ENCODE measurements at regions not wholly inside any gene's neighbourhood (a gene's known extent, or its start where the extent isn't known, plus 50 kb on each side); places are given as distances from the start of the nearest gene placed in this dataset.
A peak's percentile ranks its signal among the peaks of the same experiment; 100 is the strongest.

DNA sequence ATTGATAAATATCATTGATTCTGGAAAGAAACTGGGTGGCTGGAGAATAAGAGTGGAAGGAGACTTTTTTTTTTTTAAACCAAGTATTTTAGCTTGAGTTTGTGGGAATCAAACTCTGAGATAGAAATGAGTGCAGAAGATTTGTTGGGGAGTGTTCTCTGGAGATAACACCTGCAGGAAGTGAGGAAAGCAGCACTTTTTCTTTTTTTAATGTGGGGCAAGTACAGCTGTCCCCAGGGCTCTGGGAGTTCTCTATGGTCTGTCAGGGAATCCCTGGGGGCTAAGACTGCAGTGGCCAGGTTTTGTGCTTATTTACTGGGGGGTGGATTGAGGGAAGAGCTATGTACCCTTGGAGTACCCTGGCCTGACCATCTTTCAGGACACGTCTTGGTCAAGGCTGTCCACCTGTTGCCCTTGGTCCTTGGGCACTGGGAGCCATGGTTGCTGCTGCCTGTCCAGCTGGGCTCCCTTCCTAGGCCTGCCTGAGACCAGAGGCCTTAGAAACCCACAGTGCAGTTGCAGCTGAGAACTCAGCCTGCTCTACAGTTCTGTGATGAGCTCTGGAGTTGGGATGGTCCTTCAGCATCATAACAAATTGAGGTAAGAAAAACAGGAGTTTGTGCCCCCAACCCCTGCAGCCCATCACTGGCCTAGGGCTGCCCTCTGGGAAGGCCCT lies 85.8 kb downstream of the PHAX start:
- Mint-ChIP-seq H3K27me3 (ENCODE audit: insufficient read depth) (peaks cover 9% of the 10 kb centered on the region), H3K4me1 (ENCODE audit: low read depth) (no peaks in the 10 kb centered on the region), H3K36me3 (ENCODE audit: low read depth) (no peaks in the 10 kb centered on the region), H3K9me3 (no peaks in the 10 kb centered on the region), H3K4me3 (no peak overlapping the region), H3K27ac (no peak overlapping the region)
- TF ChIP-seq, protein P1, sequence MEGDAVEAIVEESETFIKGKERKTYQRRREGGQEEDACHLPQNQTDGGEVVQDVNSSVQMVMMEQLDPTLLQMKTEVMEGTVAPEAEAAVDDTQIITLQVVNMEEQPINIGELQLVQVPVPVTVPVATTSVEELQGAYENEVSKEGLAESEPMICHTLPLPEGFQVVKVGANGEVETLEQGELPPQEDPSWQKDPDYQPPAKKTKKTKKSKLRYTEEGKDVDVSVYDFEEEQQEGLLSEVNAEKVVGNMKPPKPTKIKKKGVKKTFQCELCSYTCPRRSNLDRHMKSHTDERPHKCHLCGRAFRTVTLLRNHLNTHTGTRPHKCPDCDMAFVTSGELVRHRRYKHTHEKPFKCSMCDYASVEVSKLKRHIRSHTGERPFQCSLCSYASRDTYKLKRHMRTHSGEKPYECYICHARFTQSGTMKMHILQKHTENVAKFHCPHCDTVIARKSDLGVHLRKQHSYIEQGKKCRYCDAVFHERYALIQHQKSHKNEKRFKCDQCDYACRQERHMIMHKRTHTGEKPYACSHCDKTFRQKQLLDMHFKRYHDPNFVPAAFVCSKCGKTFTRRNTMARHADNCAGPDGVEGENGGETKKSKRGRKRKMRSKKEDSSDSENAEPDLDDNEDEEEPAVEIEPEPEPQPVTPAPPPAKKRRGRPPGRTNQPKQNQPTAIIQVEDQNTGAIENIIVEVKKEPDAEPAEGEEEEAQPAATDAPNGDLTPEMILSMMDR (IDR thresholded peaks at IDR 0.05) = no peak
- no peak for DNase-seq

DNA sequence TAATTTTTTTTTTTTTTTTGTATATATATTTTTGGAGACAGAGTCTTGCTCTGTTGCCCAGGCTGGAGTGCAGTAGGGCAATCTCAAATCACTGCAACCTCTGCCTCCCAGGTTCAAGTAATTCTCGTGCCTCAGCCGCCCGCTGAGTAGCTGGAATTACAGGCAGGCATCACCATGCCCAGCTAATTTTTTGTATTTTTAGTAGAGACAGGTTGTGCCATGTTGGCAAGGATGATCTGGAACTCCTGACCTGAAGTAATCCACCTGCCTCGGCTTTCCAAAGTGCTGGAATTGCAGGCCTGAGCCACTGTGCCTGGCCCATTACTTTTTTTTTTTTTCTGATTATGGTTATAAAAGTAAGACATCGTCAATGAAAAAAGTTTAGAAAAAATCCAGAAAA lies 84.0 kb upstream of the LMNB1 start:
- TF ChIP-seq, protein P1 (IDR thresholded peaks at IDR 0.05) = no peak
- Mint-ChIP-seq H3K27ac (no peak overlapping the region), H3K36me3 (ENCODE audit: low read depth) (no peaks in the 10 kb centered on the region), H3K27me3 (ENCODE audit: insufficient read depth) (peaks cover 4% of the 10 kb centered on the region; the same call in 1 of the 2 replicates), H3K9me3 (no peaks in the 10 kb centered on the region), H3K4me3 (no peak overlapping the region), H3K4me1 (ENCODE audit: low read depth) (peaks cover 16% of the 10 kb centered on the region)
- no peak for DNase-seq

DNA sequence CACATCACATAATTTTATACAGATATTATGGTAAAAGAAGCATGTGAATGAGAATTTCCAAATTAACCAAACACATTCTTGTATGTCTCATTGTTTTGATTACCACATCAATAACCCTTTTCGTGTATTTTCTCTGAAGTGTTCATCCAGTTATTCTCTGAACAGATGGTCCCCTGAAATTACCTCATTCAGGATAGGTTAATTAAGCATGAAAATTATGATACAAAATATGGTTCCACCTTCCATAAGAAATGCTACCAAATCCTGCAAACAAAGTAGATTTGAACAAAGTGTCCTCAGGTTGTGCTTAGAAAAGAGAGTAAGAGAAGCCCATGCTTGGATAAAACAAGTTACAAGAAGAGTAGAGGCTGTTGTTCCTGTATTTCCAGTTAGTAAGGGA lies 83.1 kb upstream of the LMNB1 start:
- Mint-ChIP-seq H3K27me3 (ENCODE audit: insufficient read depth) (peaks cover 4% of the 10 kb centered on the region; the same call in 1 of the 2 replicates), H3K4me3 (no peak overlapping the region), H3K27ac (no peak overlapping the region), H3K36me3 (ENCODE audit: low read depth) (no peaks in the 10 kb centered on the region), H3K9me3 (no peaks in the 10 kb centered on the region), H3K4me1 (ENCODE audit: low read depth) (peaks cover 16% of the 10 kb centered on the region)
- no peak for DNase-seq
- TF ChIP-seq, protein P1 (IDR thresholded peaks at IDR 0.05) = no peak

DNA sequence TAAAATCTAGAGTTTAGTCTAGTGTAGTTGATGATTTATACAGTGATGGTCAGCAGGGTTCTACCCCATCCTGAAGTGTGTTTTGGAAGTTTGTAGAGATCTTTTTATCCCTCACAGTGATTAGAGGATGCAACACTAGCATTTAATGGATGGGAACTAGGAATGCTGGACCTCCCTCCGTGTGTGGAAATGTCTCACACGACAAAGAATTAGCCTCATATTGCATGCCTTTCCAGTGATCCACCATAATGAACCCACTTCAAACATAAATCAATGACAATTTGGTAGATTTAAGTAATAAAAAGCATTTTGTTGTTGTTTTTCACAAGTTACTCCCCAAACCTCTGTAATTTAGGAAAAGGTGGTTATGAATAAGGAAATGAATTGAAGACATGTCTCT lies 82.5 kb upstream of the LMNB1 start:
- H3K9me3 Mint-ChIP-seq = no peaks in the 10 kb centered on the region
- H3K4me3 Mint-ChIP-seq = no peak overlapping the region
- H3K27ac Mint-ChIP-seq = no peak overlapping the region
- TF ChIP-seq, protein P1 (IDR thresholded peaks at IDR 0.05) = no peak
- peak; percentile 23 for DNase-seq
- H3K27me3 Mint-ChIP-seq (ENCODE audit: insufficient read depth) = peaks cover 4% of the 10 kb centered on the region; the same call in 1 of the 2 replicates
- peaks cover 16% of the 10 kb centered on the region for H3K4me1 Mint-ChIP-seq (ENCODE audit: low read depth)
- no peaks in the 10 kb centered on the region for H3K36me3 Mint-ChIP-seq (ENCODE audit: low read depth)

DNA sequence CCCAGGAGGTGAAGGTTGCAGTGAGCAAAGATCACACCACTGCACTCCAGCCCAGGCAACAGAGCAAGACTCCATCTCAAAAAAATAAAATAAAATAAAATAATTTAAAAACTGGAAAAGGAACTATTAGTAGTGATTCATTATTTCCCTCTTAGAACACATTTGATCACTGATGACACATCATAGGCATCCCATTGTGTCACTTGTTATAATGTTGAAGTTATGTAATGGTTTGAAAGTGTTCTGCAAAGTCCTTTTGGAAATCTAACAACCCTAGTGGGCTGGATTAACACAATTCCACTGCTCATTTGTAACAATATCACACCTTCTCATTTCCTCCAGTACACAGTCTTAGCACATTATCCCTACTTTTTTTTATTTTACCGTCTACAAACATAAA lies 81.8 kb upstream of the LMNB1 start:
- no peaks in the 10 kb centered on the region for H3K36me3 Mint-ChIP-seq (ENCODE audit: low read depth)
- no peak overlapping the region for H3K27ac Mint-ChIP-seq
- DNase-seq = no peak
- H3K4me1 Mint-ChIP-seq (ENCODE audit: low read depth) = peaks cover 16% of the 10 kb centered on the region
- H3K4me3 Mint-ChIP-seq = no peak overlapping the region; the same call in 1 of the 2 replicates
- peaks cover 4% of the 10 kb centered on the region for H3K27me3 Mint-ChIP-seq (ENCODE audit: insufficient read depth)
- TF ChIP-seq, protein P1 (IDR thresholded peaks at IDR 0.05) = no peak
- H3K9me3 Mint-ChIP-seq = no peaks in the 10 kb centered on the region
